SK-N-SH treated with all-trans-retinoic acid at 6 μM for 48 hours (cell line): ENCODE measurements at regions not wholly inside any gene's neighbourhood (a gene's known extent, or its start where the extent isn't known, plus 50 kb on each side); places are given as distances from the start of the nearest gene placed in this dataset.
"Not testable (repeated sequence)": the region's sequence is repeated elsewhere in the genome, so short reads cannot be mapped to it uniquely, and the experiment has no call there.

Source experiments
- ATAC-seq: fragments of 200-7000 bp; cut with Tn5 transposase; 3 replicates; pipeline ENCODE4 v1.9.1; 2020; ENCODE audit warnings: mild to moderate bottlenecking, moderate library complexity
- ARNTL ChIP-seq: fragments of 450-650 bp; formaldehyde crosslinking; IDR thresholded peaks from 2 replicates; pipeline ENCODE4 v1.5.0; 2020; ENCODE audit warnings: low read depth, mild to moderate bottlenecking, moderate library complexity, borderline replicate concordance
- BACH2 ChIP-seq: fragments of 250-450 bp; sonication (Bioruptor Pico); IDR thresholded peaks from 2 replicates; pipeline ENCODE4 v1.9.0; 2021; ENCODE audit warnings: mild to moderate bottlenecking, borderline replicate concordance
- ESRRG ChIP-seq: fragments of 250-450 bp; sonication (Bioruptor Pico); IDR thresholded peaks from 2 replicates; pipeline ENCODE4 v1.6.1; 2021; ENCODE audit warnings: mild to moderate bottlenecking
- GLIS3 ChIP-seq: fragments of 250-450 bp; sonication (Bioruptor Pico); IDR thresholded peaks from 2 replicates; pipeline ENCODE4 v1.5.0; 2020; ENCODE audit warnings: mild to moderate bottlenecking, moderate library complexity
- OSR1 ChIP-seq: fragments of 250-450 bp; sonication (Bioruptor Pico); IDR thresholded peaks from 2 replicates; pipeline ENCODE4 v1.8.0; 2022; ENCODE audit warnings: moderate library complexity, mild to moderate bottlenecking, inconsistent platforms
- PATZ1 ChIP-seq: fragments of 250-450 bp; sonication (Bioruptor Pico); IDR thresholded peaks from 2 replicates; pipeline ENCODE4 v1.8.0; 2020; ENCODE audit warnings: mild to moderate bottlenecking, moderate library complexity, borderline replicate concordance
- RARB ChIP-seq: fragments of 250-450 bp; sonication (Bioruptor Pico); IDR thresholded peaks from 2 replicates; pipeline ENCODE4 v1.8.0; 2021; ENCODE audit warnings: mild to moderate bottlenecking, moderate library complexity
- TCF4 ChIP-seq: fragments of 250-450 bp; sonication (Bioruptor Pico); IDR thresholded peaks from 2 replicates; pipeline ENCODE4 v1.8.0; 2021; ENCODE audit warnings: mild to moderate bottlenecking, moderate library complexity, borderline replicate concordance
- TOX ChIP-seq: fragments of 250-450 bp; sonication (Bioruptor Pico); IDR thresholded peaks from 2 replicates; pipeline ENCODE4 v1.8.0; 2021; ENCODE audit warnings: mild to moderate bottlenecking, moderate library complexity, borderline replicate concordance
- ZC3H10 ChIP-seq: fragments of 250-450 bp; sonication (Bioruptor Pico); IDR thresholded peaks from 2 replicates; pipeline ENCODE4 v1.5.1; 2021; ENCODE audit warnings: mild to moderate bottlenecking, moderate library complexity
- ZFP3 ChIP-seq: fragments of 250-450 bp; sonication (Bioruptor Pico); IDR thresholded peaks from 2 replicates; pipeline ENCODE4 v1.5.0; 2020; ENCODE audit warnings: mild to moderate bottlenecking, moderate library complexity
- ZNF565 ChIP-seq: fragments of 450-650 bp; formaldehyde crosslinking; conservative IDR thresholded peaks from 2 replicates; pipeline ENCODE4 v1.5.0; 2020; ENCODE audit warnings: low read depth, mild to moderate bottlenecking, moderate library complexity
- ZNF70 ChIP-seq: fragments of 450-650 bp; formaldehyde crosslinking; IDR thresholded peaks from 2 replicates; pipeline ENCODE4 v1.5.0; 2020; ENCODE audit warnings: mild to moderate bottlenecking, moderate library complexity
- ZNF8 ChIP-seq: fragments of 450-650 bp; formaldehyde crosslinking; IDR thresholded peaks from 2 replicates; pipeline ENCODE4 v1.5.0; 2020; ENCODE audit warnings: mild to moderate bottlenecking, moderate library complexity
- TF ChIP-seq, protein P1 (sequence below): fragments of 250-450 bp; sonication (Bioruptor Pico); IDR thresholded peaks from 2 replicates; pipeline ENCODE4 v1.5.1; 2021; ENCODE audit warnings: mild to moderate bottlenecking, moderate library complexity

DNA sequence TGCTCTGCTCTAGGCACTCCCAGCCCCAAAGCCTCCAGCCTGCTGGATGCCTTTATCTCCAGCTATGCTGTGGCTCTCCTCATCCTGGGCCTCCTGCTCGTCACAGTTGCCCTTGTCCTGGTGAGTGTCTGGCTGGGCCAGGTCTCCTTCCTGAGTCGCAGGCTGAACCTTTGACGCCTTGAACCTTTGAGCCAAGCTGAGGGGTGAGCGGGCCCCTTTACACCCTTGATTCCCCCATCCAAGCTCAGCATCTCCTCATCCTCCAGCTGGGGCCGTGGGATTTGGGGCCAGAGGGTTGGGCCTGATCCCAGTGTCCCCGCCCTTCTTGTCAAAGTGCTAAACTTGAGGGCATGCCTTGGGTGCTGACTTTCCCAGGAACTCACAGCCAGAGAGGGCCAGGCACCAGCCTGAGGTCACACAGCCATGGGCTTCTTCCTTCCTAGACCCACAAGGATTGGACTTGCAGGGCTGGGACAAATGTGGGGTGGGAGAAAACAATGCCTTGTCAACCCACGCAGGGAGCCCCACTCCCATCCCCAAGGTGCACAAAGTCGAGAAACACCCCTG lies 137.0 kb downstream of the TBC1D2B start (continued):
- TF ChIP-seq, protein P1, sequence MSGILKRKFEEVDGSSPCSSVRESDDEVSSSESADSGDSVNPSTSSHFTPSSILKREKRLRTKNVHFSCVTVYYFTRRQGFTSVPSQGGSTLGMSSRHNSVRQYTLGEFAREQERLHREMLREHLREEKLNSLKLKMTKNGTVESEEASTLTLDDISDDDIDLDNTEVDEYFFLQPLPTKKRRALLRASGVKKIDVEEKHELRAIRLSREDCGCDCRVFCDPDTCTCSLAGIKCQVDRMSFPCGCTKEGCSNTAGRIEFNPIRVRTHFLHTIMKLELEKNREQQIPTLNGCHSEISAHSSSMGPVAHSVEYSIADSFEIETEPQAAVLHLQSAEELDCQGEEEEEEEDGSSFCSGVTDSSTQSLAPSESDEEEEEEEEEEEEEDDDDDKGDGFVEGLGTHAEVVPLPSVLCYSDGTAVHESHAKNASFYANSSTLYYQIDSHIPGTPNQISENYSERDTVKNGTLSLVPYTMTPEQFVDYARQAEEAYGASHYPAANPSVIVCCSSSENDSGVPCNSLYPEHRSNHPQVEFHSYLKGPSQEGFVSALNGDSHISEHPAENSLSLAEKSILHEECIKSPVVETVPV, result no peak
- TF ChIP-seq ZC3H10 (no peak), OSR1 (CRISPR knock-in tag) (no peak), GLIS3 (CRISPR knock-in tag) (no peak), BACH2 (CRISPR knock-in tag) (no peak), ZFP3 (CRISPR knock-in tag) (no peak), ARNTL (CRISPR knock-in tag) (no peak)

DNA sequence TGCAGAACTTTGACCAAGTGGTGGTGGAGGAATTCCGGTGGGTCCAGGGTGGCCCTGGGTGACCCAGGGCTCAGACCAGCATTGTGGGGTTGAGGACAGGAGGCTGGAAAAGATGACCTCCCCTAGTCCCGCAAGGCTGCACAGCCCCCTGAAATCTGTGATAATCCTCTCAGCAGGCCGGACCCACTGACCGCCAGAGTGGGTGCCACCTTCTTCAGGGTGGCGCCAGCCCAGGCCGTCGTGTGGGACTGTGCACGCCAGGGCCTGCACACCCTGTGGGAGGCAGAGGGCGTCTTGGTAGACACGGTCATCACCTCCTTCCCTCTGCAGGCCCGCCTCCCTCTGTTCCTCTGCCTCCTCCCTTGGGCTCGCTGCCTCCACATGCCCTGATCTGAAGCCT lies 137.7 kb downstream of the TBC1D2B start:
- ATAC-seq, result no peak
- TF ChIP-seq ZNF70 (CRISPR knock-in tag), result no peak
- TF ChIP-seq GLIS3 (CRISPR knock-in tag), result no peak
- TF ChIP-seq RARB, result no peak
- no peak for TF ChIP-seq TCF4 (CRISPR knock-in tag)
- no peak for TF ChIP-seq BACH2 (CRISPR knock-in tag)
- no peak for TF ChIP-seq ZC3H10
- TF ChIP-seq ZNF565 (CRISPR knock-in tag), result no peak
- no peak for TF ChIP-seq ZNF8 (CRISPR knock-in tag)
- TF ChIP-seq PATZ1 (CRISPR knock-in tag), result no peak
- no peak for TF ChIP-seq TOX (CRISPR knock-in tag)
- TF ChIP-seq ESRRG (CRISPR knock-in tag), result no peak

DNA sequence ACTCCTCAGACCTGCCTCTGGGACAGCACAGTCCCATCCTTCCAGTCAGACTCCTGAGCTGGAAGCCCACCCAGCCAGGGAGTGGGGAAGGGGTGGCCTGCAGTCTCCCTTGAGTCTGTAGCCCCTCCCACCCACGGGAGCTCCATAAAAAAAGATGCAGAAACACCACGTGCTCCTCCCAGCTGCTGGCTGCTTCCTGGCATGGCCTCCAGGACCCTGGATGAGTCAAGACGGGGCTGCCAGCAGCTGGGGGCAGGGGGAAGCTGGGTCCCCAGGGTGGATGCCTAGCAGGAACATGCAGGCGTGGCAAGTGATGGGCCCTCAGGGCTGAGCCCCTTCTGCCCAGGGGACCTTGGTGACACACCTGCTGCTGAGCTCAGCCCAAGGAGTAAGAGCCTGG lies 138.5 kb downstream of the TBC1D2B start:
- not testable (repeated sequence) for ATAC-seq

- ATAC-seq, result not testable (repeated sequence)
Observed at GRCh38 chr15:77938546-77938945, 139.0 kb downstream of the TBC1D2B start.

DNA sequence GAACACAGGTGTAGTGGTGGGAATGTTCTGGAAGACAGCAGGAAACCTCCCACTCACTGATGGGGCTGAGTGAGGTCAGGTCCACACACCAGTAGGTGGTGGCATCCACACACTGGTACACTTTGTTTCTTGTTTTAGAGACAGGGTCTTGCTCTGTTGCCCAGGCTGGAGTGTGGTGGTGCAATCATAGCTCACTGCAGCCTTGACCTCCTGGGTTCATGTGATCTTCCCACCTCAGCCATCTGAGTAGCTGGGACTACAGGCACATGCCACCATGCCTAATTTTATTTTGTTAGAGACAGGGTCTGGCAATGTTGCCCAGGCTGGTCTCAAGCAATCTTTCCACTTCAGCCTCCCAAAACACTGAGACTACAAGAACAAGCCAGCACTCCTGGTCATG lies 140.9 kb downstream of the TBC1D2B start:
- not testable (repeated sequence) for ATAC-seq

GRCh38 chr15:77934516-77934915 lies 143.0 kb downstream of the TBC1D2B start:
- not testable (repeated sequence) for ATAC-seq

DNA sequence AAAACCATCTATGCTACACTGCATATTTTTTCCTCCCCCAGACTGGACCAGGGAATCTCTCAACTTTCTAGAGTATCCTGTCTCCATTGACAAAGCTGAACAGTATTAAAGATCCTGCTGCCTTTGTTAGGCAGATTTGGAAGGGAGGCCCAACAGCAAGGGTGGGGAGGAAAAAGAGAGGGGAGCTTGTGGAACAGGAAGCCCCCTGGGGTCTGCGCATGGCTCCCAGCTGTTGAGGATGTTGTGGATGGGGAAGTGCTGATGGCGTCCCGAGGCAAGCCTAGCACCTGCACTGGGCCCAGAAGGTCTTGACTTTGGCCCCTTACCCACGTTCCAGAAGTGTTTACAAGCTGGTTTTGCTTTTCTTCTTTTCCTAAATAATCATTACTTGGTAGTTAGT lies 146.6 kb downstream of the TBC1D2B start:
- ATAC-seq, result not testable (repeated sequence)

DNA sequence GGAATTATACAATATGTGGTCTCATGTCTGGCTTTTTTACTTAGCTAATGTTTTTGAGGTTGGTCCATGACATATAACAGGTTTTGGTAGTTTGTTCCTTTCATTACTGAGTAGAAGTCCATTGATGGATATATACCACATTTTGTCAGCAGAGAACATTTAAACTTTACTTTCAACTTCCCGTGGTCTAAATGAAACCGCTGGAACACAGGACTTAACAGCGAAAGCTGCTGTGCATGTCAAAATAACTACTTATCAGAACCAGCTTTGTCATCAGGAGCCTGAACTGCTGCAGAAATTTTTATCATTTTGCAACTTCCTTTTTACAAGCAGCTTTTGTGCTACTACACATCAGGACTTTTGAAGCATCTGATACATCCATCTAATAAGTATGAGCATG lies 147.0 kb downstream of the TBC1D2B start:
- ATAC-seq, result not testable (repeated sequence)

DNA sequence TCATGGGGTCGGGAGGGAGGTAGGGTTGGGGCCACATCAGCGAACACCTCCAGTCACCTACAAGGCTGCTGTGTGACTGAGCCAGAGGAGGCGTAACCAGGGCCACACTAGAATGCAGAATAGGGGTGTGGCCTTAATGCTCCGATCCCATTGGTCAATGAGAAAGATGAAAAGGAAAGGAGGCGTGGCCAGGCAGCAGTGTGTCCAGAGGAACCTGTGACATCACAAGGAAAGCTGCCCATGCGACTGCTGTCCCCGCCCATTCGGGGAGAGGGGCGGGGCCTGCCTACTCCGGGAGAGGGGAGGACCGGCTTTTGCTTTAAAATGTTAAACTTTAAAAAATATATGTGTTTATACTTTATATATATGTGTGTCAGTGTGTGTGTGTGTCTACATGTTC lies 150.7 kb downstream of the TBC1D2B start:
- ATAC-seq, result not testable (repeated sequence)

DNA sequence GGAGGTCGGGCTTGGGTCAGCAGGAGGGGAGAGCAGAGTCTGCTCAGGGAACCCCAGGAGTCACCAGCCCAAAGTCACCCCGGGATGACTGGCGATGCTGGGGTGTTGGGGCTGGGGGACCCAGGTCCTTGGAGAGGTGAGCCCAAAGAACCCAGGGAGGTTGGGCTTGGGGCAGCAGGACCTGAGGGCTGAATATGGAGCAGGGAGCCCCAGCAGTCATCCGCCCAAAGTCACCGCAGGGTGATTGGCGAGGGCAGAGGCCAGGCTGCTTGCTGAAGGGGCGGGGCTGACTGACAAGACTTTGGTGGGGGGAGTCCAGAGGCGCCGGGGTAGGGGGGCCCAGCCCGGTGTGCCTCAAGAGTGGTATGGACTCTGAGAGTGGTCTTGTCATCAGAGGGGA lies 151.2 kb downstream of the TBC1D2B start:
- not testable (repeated sequence) for ATAC-seq

GRCh38 chr15:77925101-77925500 lies 152.4 kb downstream of the TBC1D2B start:
- not testable (repeated sequence) for ATAC-seq
